Body of pancreas (tissue), 4 donors: ENCODE measurements at regions not wholly inside any gene's neighbourhood (a gene's known extent, or its start where the extent isn't known, plus 50 kb on each side); places are given as distances from the start of the nearest gene placed in this dataset.

Source experiments
- ATAC-seq: fragments of 150-250 bp; one replicate; pipeline ENCODE4 v1.9.1; 2016
- DNase-seq, 4 donors: peaks; one replicate each; pipeline ENCODE4 v3.0.0-alpha.2; 2019
- H3K27ac ChIP-seq, 4 donors: fragments of 200-600 bp; sonication (generic); 1 replicate in 3 of 4; 2 replicates in 1 of 4; pipeline versions ENCODE4 v1.5.1 to v1.6.1; 2016 to 2019; ENCODE audit warnings: mild to moderate bottlenecking in 1 of 4, mixed read lengths in 1 of 4, moderate library complexity in 1 of 4
- H3K27me3 ChIP-seq, 2 donors: fragments of 200-600 bp; sonication (generic); one replicate each; pipeline ENCODE4 v1.6.0; 2016; ENCODE audit warnings: mild to moderate bottlenecking in 1 of 2
- H3K36me3 ChIP-seq, 2 donors: fragments of 200-600 bp; sonication (generic); replicated peaks in 1 of 2; 2 replicates each; pipeline ENCODE4 v1.5.1; 2016; ENCODE audit warnings: low read depth in 2 of 2; ENCODE audit not compliant: insufficient read depth in 1 of 2
- H3K4me1 ChIP-seq: fragments of 200-600 bp; sonication (generic); one replicate; pipeline ENCODE4 v1.6.0; 2016
- H3K4me3 ChIP-seq, 2 donors: fragments of 200-600 bp; sonication (generic); 1 replicate in 1 of 2; 2 replicates in 1 of 2; pipeline ENCODE4 v1.5.1; 2016 to 2019
- H3K9me3 ChIP-seq, 3 donors: fragments of 200-600 bp; sonication (generic); 1 replicate in 2 of 3; 2 replicates in 1 of 3; pipeline ENCODE4 v1.5.1; 2016
- POLR2A ChIP-seq, 3 donors: fragments of 450-650 bp; IDR thresholded peaks; one replicate each; pipeline ENCODE4 v1.6.1; 2016; ENCODE audit warnings: antibody characterized with exemption in 3 of 3, mild to moderate bottlenecking in 2 of 3
- WGBS, 2 donors: methylation state at CpG; one replicate each; pipeline ENCODE4 v1.1.5; 2017; 5-methylcytosine and 5-hydroxymethylcytosine counted together
- intact Hi-C: fragments of 100-400 bp; cut with DNase I; formaldehyde crosslinking; loops from one replicate; pipeline ENCODE4 v1.15.1; 2023
- TF ChIP-seq, protein P1 (sequence below), 7 experiments: fragments of 450-650 bp in 4 of 7; fragments of 200-600 bp in 3 of 7; sonication (generic) in 3 of 7; IDR thresholded peaks; one replicate each; pipeline ENCODE4 v1.5.1; 2016 to 2019; ENCODE audit warnings: antibody characterized with exemption in 7 of 7

DNA sequence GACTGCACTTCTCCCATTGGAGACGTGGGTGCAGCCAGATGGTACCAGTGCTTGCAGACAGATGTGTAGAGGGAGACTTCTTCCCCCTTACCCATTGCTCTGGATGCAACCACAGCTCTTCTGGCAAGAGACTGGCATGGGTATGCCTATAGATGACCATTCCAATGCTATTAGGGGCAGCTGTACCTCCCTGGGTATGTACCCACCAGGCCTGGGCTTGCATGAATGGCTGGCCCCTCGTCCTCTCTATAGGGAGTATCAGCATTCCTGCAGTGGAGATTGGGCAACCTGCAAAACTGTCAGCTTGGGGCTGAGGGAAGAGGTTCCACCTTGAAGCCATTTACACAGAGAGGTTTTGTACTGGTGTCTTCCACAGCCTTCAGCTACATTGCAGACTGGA, 57.6 kb upstream of the FXR1 start:
- no peak for ATAC-seq
- DNase-seq: no peak
- WGBS, 2 donors: 33 to 36% methylated on average over 1 to 2 of the region's 2 CpGs

DNA sequence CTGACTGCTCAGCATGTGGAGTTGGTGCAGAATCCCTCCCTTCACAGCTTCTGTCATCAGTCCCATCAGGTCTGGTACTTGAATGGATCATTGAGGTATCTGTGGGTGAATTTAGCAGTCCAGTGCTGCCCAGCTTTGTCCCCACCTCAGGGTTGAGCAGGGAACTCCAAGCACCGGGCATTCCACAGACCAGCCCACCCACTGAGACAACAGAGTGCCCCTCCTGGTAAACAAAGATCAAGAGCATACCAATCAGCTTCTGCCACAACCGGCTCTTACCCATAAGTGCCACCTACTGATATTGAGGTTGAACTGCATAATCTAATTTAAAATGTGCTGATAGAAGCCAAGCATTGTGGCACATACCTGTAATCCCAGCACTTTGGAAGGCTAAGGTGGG, 57.1 kb upstream of the FXR1 start:
- TF ChIP-seq, protein P1, sequence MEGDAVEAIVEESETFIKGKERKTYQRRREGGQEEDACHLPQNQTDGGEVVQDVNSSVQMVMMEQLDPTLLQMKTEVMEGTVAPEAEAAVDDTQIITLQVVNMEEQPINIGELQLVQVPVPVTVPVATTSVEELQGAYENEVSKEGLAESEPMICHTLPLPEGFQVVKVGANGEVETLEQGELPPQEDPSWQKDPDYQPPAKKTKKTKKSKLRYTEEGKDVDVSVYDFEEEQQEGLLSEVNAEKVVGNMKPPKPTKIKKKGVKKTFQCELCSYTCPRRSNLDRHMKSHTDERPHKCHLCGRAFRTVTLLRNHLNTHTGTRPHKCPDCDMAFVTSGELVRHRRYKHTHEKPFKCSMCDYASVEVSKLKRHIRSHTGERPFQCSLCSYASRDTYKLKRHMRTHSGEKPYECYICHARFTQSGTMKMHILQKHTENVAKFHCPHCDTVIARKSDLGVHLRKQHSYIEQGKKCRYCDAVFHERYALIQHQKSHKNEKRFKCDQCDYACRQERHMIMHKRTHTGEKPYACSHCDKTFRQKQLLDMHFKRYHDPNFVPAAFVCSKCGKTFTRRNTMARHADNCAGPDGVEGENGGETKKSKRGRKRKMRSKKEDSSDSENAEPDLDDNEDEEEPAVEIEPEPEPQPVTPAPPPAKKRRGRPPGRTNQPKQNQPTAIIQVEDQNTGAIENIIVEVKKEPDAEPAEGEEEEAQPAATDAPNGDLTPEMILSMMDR (IDR thresholded peaks at IDR 0.05): no peak
- TF ChIP-seq POLR2A (IDR thresholded peaks at IDR 0.05): no peak
- no peaks in the 10 kb centered on the region for H3K27me3 ChIP-seq
- H3K4me3 ChIP-seq: no peak overlapping the region
- H3K36me3 ChIP-seq: no peaks in the 10 kb centered on the region
- H3K4me1 ChIP-seq: no peaks in the 10 kb centered on the region
- ATAC-seq: no peak
- intact Hi-C loops: no loop called here
- no peak for DNase-seq
- H3K27ac ChIP-seq: no peak overlapping the region
- 0 to 5% methylated on average over 1 to 2 of the region's 2 CpGs for WGBS, 2 donors
- H3K9me3 ChIP-seq: no peaks in the 10 kb centered on the region

More for the DNA sequence above, 57.6 kb upstream of the FXR1 start:
- Histone ChIP-seq H3K4me3 (no peak overlapping the region), H3K27me3 (no peaks in the 10 kb centered on the region), H3K4me1 (no peaks in the 10 kb centered on the region), H3K27ac (no peak overlapping the region), H3K36me3 (no peaks in the 10 kb centered on the region), H3K9me3 (no peaks in the 10 kb centered on the region)
- intact Hi-C loops: no loop called here
- TF ChIP-seq, protein P1 (IDR thresholded peaks at IDR 0.05): no peak
- TF ChIP-seq POLR2A (IDR thresholded peaks at IDR 0.05): no peak

DNA sequence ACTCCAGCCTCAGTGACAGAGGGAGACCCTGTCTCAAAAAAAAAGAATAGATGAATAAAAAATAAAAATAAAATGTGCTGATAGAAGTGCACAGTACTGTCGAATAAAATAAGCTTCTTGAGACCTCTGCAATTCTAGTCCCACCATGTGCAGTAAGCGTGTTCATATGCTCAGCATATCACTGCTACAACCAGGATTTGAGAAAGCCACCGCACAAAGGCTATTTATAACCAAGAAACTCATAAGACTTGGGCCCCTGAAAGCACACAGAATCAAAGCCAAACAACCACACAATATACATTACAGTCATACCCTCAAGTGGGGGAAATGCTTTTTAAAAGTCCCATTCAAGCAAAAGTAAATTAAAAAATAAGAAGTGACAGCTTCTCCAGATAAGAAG, 56.5 kb upstream of the FXR1 start:
- DNase-seq (no peak), ATAC-seq (no peak)
- Histone ChIP-seq H3K9me3 (no peaks in the 10 kb centered on the region), H3K27ac (no peak overlapping the region), H3K36me3 (no peaks in the 10 kb centered on the region), H3K4me1 (no peaks in the 10 kb centered on the region), H3K4me3 (no peak overlapping the region), H3K27me3 (no peaks in the 10 kb centered on the region)
- WGBS, 2 donors: 74 to 80% methylated on average over 3 of the region's 3 CpGs
- TF ChIP-seq POLR2A (IDR thresholded peaks at IDR 0.05): no peak
- TF ChIP-seq, protein P1 (IDR thresholded peaks at IDR 0.05): no peak
- intact Hi-C loops: no loop called here

DNA sequence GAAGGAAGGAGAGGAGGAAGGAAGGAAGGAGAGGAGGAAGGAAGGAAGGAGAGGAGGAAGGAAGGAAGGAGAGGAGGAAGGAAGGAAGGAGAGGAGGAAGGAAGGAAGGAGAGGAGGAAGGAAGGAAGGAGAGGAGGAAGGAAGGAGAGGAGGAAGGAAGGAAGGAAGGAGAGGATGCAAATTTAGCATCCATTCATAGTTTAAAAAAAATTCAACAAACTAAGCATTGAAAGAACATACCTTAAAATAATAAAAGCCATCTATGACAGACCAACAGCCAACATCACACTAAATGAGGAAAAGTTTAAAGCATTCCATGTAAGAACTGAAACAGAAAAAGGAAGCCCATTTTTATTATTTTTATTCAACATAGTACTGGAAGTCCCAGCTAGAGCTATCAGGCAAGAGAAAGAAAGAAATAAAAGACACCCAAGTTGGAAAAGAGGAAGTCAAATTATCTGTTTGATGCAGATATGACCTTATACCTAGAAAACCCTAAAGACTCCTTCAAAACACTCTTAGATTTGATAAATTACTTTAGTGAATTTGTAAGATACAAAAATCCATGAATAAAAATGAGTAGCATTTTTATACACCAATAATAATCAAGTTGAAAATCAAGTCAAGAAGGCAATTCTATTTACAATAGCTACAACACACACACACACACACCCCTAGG, 52.2 kb upstream of the FXR1 start:
- DNase-seq (no peak), ATAC-seq (no peak)
- intact Hi-C loops: no loop called here
- Histone ChIP-seq H3K36me3 (no peaks in the 10 kb centered on the region), H3K4me3 (no peak overlapping the region), H3K27me3 (no peaks in the 10 kb centered on the region), H3K27ac (no peak overlapping the region), H3K9me3 (no peaks in the 10 kb centered on the region), H3K4me1 (no peaks in the 10 kb centered on the region)
- TF ChIP-seq, protein P1 (IDR thresholded peaks at IDR 0.05): no peak
